GM12891 (cell line): ENCODE measurements at regions not wholly inside any gene's neighbourhood (a gene's known extent, or its start where the extent isn't known, plus 50 kb on each side); places are given as distances from the start of the nearest gene placed in this dataset.
A peak's percentile ranks its signal among the peaks of the same experiment; 100 is the strongest.

Source experiments
- PAX5 ChIP-seq: IDR thresholded peaks from 2 replicates; pipeline ENCODE4 v1.6.1; 2011; ENCODE audit warnings: low read length, moderate library complexity, mild to moderate bottlenecking; ENCODE audit not compliant: insufficient read depth, severe bottlenecking
- POLR2A ChIP-seq: IDR thresholded peaks from 2 replicates; pipeline ENCODE4 v1.6.1; 2011; ENCODE audit warnings: low read depth, low read length, control low read depth
- POLR2AphosphoS5 ChIP-seq: IDR thresholded peaks from 2 replicates; pipeline ENCODE4 v1.6.1; 2011; ENCODE audit warnings: low read depth, low read length, control low read depth
- SPI1 ChIP-seq: IDR thresholded peaks from 2 replicates; pipeline ENCODE4 v1.6.1; 2011; ENCODE audit warnings: low read depth, low read length, control low read depth
- TAF1 ChIP-seq: IDR thresholded peaks from 2 replicates; pipeline ENCODE4 v1.6.1; 2011; ENCODE audit warnings: low read depth, low read length, control low read depth

GRCh38 chr12:116337312-116337711 lies 59.8 kb upstream of the MED13L start:
- TF ChIP-seq POLR2A (no peak), POLR2AphosphoS5 (no peak), SPI1 (0 out of 2 replicates have a peak, but pooled peaks have one; percentile 2), TAF1 (no peak), PAX5 (no peak)
